Choroid plexus epithelial cell (primary cell): ENCODE measurements at regions not wholly inside any gene's neighbourhood (a gene's known extent, or its start where the extent isn't known, plus 50 kb on each side); places are given as distances from the start of the nearest gene placed in this dataset.
A peak's percentile ranks its signal among the peaks of the same experiment; 100 is the strongest.

Experiments
- DNase-seq: peaks from one replicate; pipeline ENCODE4 v3.0.0-alpha.2; 2010; ENCODE audit warnings: low read depth
- H3K4me3 ChIP-seq: 2 replicates; pipeline ENCODE4 v1.5.1; 2011; ENCODE audit warnings: low read depth, mild to moderate bottlenecking, control low read depth, low read length, moderate library complexity
- TF ChIP-seq, protein P1 (sequence below): conservative IDR thresholded peaks from 2 replicates; pipeline ENCODE4 v1.5.1; 2011; ENCODE audit warnings: low read depth, mild to moderate bottlenecking, control low read depth, inconsistent platforms, low read length, moderate library complexity

DNA sequence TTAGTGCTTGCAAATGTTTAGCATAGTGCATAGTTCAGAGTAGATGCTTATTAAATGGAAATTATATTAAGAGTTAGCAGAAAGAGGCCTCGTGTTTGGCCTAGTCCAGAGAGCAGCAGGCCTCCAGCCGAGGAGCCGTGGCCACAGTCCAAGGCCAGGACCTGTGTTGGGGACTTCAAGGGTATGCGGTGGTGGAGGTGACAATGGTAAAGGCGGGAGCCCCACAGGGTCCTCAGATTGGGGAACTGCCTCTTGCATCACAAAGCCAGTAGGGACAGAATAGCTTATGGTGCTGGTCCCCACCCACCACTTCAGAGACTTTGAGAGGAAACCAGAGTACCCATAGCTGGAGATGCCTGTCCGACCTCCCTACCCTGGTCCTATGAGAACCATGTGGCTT lies 554.6 kb upstream of the RIOK2 start:
- TF ChIP-seq, protein P1, sequence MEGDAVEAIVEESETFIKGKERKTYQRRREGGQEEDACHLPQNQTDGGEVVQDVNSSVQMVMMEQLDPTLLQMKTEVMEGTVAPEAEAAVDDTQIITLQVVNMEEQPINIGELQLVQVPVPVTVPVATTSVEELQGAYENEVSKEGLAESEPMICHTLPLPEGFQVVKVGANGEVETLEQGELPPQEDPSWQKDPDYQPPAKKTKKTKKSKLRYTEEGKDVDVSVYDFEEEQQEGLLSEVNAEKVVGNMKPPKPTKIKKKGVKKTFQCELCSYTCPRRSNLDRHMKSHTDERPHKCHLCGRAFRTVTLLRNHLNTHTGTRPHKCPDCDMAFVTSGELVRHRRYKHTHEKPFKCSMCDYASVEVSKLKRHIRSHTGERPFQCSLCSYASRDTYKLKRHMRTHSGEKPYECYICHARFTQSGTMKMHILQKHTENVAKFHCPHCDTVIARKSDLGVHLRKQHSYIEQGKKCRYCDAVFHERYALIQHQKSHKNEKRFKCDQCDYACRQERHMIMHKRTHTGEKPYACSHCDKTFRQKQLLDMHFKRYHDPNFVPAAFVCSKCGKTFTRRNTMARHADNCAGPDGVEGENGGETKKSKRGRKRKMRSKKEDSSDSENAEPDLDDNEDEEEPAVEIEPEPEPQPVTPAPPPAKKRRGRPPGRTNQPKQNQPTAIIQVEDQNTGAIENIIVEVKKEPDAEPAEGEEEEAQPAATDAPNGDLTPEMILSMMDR = no peak
- DNase-seq = no peak
- no peak overlapping the region for H3K4me3 ChIP-seq

DNA sequence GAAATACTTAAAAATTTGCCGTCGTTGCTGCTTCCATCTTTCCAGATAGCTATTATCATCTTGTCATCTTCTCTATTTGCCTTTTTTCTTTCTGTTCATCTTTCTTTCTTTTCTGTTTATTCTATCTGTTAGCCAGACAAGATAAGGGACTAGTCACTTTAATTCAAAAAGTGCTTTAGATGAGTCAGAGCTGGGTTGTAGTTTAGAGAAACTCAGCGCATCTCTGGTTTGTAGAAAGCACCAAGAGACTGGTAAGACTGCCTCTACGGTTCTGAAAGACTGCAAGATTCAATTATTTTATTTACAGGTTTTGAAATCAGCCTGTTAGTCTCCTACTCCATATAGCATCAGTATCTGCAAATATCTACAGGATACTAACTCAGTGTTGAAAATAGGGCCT lies 562.8 kb upstream of the RIOK2 start:
- peak; percentile 7 for DNase-seq
- no peak overlapping the region for H3K4me3 ChIP-seq
- TF ChIP-seq, protein P1 = no peak

DNA sequence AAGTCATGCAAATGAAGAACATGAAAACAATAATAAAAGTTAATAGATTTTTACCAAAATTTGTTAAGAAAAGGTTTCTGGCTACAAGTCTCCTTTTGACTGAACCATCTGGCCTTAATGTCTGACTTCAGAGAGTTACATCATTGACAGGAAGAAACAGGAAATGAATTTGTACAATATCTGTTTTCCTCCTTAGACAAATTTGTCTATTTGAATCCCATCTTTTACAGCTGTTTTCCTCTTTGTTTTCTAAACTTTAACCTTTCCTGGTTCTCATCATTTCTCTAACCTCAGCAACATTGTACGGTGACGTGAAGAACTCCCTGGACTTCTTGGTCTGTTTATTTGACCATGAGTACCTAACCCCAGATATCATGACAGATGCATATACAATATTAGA lies 567.5 kb upstream of the RIOK2 start:
- TF ChIP-seq, protein P1 = no peak

DNA sequence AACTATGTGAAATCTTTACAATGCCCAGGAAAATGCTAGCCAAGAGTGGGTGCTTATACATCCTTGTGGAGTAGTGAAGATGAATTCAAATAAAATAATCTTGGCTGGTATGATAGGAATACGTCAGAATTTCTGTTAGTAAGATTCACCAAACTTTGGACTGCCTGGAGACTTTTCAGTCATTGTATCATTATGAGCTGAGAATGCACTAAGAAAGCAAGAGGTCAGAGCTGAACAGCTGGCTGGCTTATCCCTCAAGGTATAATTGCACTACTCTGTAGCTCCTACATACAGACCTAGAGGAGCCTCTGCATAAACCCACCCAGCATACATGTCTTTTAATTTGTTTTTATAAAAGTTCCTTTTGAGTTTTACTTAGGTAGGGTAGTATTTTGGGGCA lies 568.5 kb upstream of the RIOK2 start:
- TF ChIP-seq, protein P1 = no peak
- H3K4me3 ChIP-seq = no peak overlapping the region
- DNase-seq = no peak

More for the DNA sequence above, 567.5 kb upstream of the RIOK2 start:
- peak; percentile 36 for DNase-seq
- no peak overlapping the region for H3K4me3 ChIP-seq

DNA sequence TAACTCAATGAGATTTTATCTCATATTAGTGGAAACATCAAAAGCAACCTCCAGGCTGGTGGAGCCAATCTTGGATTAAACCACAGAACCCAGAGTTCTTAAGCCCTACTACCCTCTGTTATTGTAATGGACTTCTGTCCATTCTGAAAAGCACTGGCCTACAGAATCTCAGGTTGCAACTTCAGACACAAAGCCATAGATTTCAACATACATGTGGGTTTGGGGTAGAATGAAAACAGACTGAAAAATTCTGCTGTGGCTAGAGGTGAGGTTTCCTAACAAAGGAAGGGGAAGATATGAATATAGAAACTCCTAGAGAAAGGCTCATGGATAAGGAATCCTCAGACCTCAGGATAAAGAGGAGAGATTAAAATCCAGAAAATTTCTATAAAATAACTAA lies 569.8 kb upstream of the RIOK2 start:
- DNase-seq = peak; percentile 54
- H3K4me3 ChIP-seq = no peak overlapping the region
- TF ChIP-seq, protein P1 = no peak

DNA sequence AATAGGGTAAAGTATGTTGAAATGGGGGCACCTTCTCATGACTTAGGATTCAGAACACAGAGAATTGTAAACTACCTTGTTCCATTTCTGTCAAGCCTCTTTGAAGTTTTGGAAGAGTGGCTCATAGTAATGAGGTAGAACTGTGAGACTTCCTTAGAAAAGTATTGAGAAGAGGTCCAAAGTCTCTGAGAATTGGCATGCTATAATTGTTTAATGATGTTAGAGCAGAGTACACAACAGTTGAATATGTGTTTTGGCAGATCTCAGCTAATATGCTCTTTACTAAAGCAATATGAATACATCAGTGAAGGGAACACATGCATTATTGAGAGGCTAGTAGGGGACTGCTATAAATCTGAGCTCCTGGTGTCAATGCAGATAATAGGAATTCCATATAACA lies 579.4 kb upstream of the RIOK2 start:
- H3K4me3 ChIP-seq = no peak overlapping the region
- TF ChIP-seq, protein P1 = no peak
- DNase-seq = no peak

DNA sequence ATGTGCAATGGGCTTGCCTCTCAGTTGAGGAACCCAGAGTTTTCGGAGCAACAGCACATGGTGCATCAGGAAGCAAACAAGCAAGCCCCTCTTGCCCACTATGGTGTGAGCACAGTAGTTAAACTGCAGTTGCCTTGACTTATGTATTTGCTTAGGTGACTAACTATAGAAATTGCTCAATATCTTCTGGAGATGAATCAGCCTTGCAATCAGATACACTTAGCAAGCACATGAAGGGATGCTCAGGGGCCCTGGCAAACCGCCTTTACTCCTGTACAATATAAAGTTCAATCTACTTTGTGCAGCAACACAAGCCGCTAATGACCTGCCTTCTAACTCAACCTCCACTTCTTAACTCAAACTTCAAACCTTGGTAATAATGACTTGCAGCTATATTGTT lies 581.7 kb upstream of the RIOK2 start:
- DNase-seq = peak; percentile 87
- TF ChIP-seq, protein P1 = no peak
- no peak overlapping the region for H3K4me3 ChIP-seq
